HepG2 (cell line): ENCODE measurements at regions not wholly inside any gene's neighbourhood (a gene's known extent, or its start where the extent isn't known, plus 50 kb on each side); places are given as distances from the start of the nearest gene placed in this dataset.

Experiments used
- ATAC-seq: fragments of 200-7000 bp; cut with Tn5 transposase; 3 replicates; pipeline ENCODE4 v1.9.1; 2020; ENCODE audit warnings: mild to moderate bottlenecking, moderate library complexity
- BruUV-seq: library from RNA; stranded (reverse); fragments of 400-500 nt; replicated peaks from 2 replicates; lab custom pipeline; 2021; lab: Mats Ljungman, UMichigan
- CTCF ChIA-PET: fragments of 300-600 bp; formaldehyde crosslinking; extraction: SDS; loops from one replicate; lab custom pipeline; 2021; ENCODE audit warnings: low total read pairs, inconsistent platforms, low intra/inter-chr PET ratio; lab: Yijun Ruan, JAX
- POLR2A ChIA-PET: fragments of 350-600 bp; sonication (Branson Sonifier 250); formaldehyde crosslinking; loops from one replicate; lab custom pipeline; 2020; ENCODE audit warnings: antibody characterized with exemption, inconsistent platforms; lab: Yijun Ruan, JAX
- DNase-seq: peaks from one replicate; pipeline ENCODE4 v3.0.0-alpha.2; 2015; ENCODE audit warnings: low spot score
- FAIRE-seq: peaks from 3 replicates; lab custom pipeline; 2011; peaks lifted over from hg19 to GRCh38; lab: Jason Lieb, UNC
- H2AFZ ChIP-seq: one replicate; pipeline ENCODE4 v1.6.1; 2011; ENCODE audit warnings: low read length, inconsistent platforms
- H3K27ac ChIP-seq: fragments of 300-600 bp; 3 replicates; pipeline ENCODE4 v1.8.0; 2011; ENCODE audit warnings: mixed run types, mild to moderate bottlenecking, mixed read lengths, low read length, inconsistent platforms; ENCODE audit not compliant: insufficient read depth; ENCODE audit errors: extremely low read length
- H3K27me3 ChIP-seq, 2 experiments: fragments of 200-600 bp in 1 of 2; 2 replicates in 1 of 2; 3 replicates in 1 of 2; pipeline versions ENCODE4 v1.6.0 to v1.8.0; 2011; ENCODE audit warnings: low read length in 2 of 2, mild to moderate bottlenecking in 2 of 2, moderate library complexity in 2 of 2, inconsistent platforms in 1 of 2; ENCODE audit not compliant: insufficient read depth in 2 of 2, control insufficient read depth in 1 of 2
- H3K36me3 ChIP-seq, 2 experiments: fragments of 200-600 bp in 1 of 2; replicated peaks in 1 of 2; 2 replicates in 1 of 2; 3 replicates in 1 of 2; pipeline versions ENCODE4 v1.5.1 to v1.8.0; 2011; ENCODE audit warnings: low read length in 2 of 2, inconsistent platforms in 1 of 2; ENCODE audit not compliant: insufficient read depth in 2 of 2, control insufficient read depth in 1 of 2
- H3K4me1 ChIP-seq: 2 replicates; pipeline ENCODE4 v1.5.1; 2012; ENCODE audit warnings: low read length, inconsistent platforms; ENCODE audit not compliant: insufficient read depth
- H3K4me2 ChIP-seq: 2 replicates; pipeline ENCODE4 v1.6.0; 2011; ENCODE audit warnings: low read depth, low read length, inconsistent platforms
- H3K4me3 ChIP-seq, 3 experiments: fragments of 200-600 bp in 1 of 3; sonication (generic), shearing (Covaris generic) in 1 of 3; replicated peaks in 1 of 3; 2 replicates each; pipeline ENCODE4 v1.5.1; 2011 to 2016; ENCODE audit warnings: low read length in 3 of 3, inconsistent platforms in 2 of 3, low read depth in 2 of 3, mild to moderate bottlenecking in 2 of 3, control low read depth in 1 of 3, mixed read lengths in 1 of 3; ENCODE audit not compliant: insufficient read depth in 1 of 3
- H3K79me2 ChIP-seq: one replicate; pipeline ENCODE4 v1.6.1; 2011; ENCODE audit warnings: low read length, inconsistent platforms; ENCODE audit not compliant: insufficient read depth
- H3K9ac ChIP-seq: 2 replicates; pipeline ENCODE4 v1.6.0; 2011; ENCODE audit warnings: mild to moderate bottlenecking, low read depth, low read length, inconsistent platforms; ENCODE audit not compliant: insufficient read depth
- H3K9me3 ChIP-seq: 2 replicates; pipeline ENCODE4 v1.5.1; 2012; ENCODE audit warnings: mild to moderate bottlenecking, low read length
- H4K20me1 ChIP-seq: 2 replicates; pipeline ENCODE4 v1.6.0; 2011; ENCODE audit warnings: inconsistent platforms, mild to moderate bottlenecking, low read length, moderate library complexity; ENCODE audit not compliant: insufficient read depth
- ZBTB4 ChIP-seq: sonication (generic); formaldehyde crosslinking; IDR thresholded peaks from 2 replicates; pipeline ENCODE4 v1.4.0; 2020; ENCODE audit warnings: missing genetic modification reagents, mild to moderate bottlenecking, borderline replicate concordance
- ZNF3 ChIP-seq: IDR thresholded peaks from 2 replicates; pipeline ENCODE4 v1.7.0; 2017; ENCODE audit warnings: inconsistent platforms
- WGBS: methylation state at CpG from one replicate; pipeline ENCODE4 v1.1.6; 2017; ENCODE audit warnings: low lambda C conversion rate; 5-methylcytosine and 5-hydroxymethylcytosine counted together
- in situ Hi-C: cut with HindIII; loops from 2 replicates; pipeline ENCODE4 v1.10.0; 2017; ENCODE audit warnings: low pct_unique_long_range_greater_than_20kb; ENCODE audit not compliant: extremely low pct_ligation_motif_present
- intact Hi-C: fragments of 100-400 bp; cut with micrococcal nuclease; formaldehyde crosslinking; loops from one replicate; pipeline ENCODE4 v1.10.0; 2022; ENCODE audit not compliant: unreplicated experiment
- TF ChIP-seq, protein P1 (sequence below): sonication (generic); formaldehyde crosslinking; conservative IDR thresholded peaks from 2 replicates; pipeline ENCODE4 v1.8.0; 2022; ENCODE audit warnings: mild to moderate bottlenecking, moderate library complexity, missing genetic modification reagents

DNA sequence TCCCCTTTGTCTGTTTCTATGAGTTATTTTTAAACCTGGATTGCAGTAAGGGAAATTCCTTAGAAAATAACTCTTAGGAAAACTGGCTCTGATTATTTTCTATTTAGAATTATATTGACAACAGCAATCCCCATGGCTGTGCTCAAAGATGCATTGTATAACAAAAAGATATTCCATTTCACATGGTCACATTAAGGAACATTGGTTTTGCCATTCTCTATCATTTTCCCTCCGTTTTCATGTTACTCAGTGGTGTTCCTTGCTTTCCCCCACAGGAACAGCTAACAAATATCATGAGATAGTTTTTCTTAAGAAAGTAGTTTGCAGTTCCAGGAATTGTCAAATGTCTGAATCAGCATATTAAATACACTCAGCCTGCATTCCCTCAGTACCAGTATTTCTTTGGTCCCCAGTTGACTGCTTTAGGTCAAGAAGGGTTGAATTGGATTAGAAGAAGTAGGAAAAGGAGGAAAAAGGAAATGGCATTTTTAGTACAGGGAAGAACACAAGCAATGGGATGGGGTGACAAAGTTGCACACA, 436.7 kb downstream of the TNS3 start (continued):
- TF ChIP-seq ZBTB4 (CRISPR knock-in tag): no peak
- TF ChIP-seq, protein P1, sequence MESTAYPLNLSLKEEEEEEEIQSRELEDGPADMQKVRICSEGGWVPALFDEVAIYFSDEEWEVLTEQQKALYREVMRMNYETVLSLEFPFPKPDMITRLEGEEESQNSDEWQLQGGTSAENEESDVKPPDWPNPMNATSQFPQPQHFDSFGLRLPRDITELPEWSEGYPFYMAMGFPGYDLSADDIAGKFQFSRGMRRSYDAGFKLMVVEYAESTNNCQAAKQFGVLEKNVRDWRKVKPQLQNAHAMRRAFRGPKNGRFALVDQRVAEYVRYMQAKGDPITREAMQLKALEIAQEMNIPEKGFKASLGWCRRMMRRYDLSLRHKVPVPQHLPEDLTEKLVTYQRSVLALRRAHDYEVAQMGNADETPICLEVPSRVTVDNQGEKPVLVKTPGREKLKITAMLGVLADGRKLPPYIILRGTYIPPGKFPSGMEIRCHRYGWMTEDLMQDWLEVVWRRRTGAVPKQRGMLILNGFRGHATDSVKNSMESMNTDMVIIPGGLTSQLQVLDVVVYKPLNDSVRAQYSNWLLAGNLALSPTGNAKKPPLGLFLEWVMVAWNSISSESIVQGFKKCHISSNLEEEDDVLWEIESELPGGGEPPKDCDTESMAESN (CRISPR knock-in tag): no peak

- 13% methylated on average over 1 of the region's 1 CpG for WGBS
- ATAC-seq: no peak
- Histone ChIP-seq H3K27ac (no peak overlapping the region), H3K79me2 (no peaks in the 10 kb centered on the region), H3K9me3 (no peaks in the 10 kb centered on the region), H3K9ac (no peak overlapping the region), H3K36me3 (no peaks in the 10 kb centered on the region), H3K4me3 (no peak overlapping the region), H2AFZ (no peak overlapping the region), H3K4me1 (peaks cover 18% of the 10 kb centered on the region), H4K20me1 (no peaks in the 10 kb centered on the region), H3K4me2 (no peak overlapping the region), H3K27me3 (0 out of 5 replicates have a peak, but pooled peaks cover 0 to 4% of the 10 kb centered on the region in 2 experiments)
- no peak for TF ChIP-seq ZNF3 (CRISPR knock-in tag)
- no peak for FAIRE-seq
- CTCF ChIA-PET: no interaction called here
- BruUV-seq: no TSS peak
- in situ Hi-C loops (no loop called here), intact Hi-C loops (no loop called here)
- DNase-seq: no peak
- POLR2A ChIA-PET: no interaction called here
Measured at GRCh38 chr7:47143339-47143738, 438.6 kb downstream of the TNS3 start.
